HepG2 (cell line): ENCODE measurements at regions not wholly inside any gene's neighbourhood (a gene's known extent, or its start where the extent isn't known, plus 50 kb on each side); places are given as distances from the start of the nearest gene placed in this dataset.
"Not testable (repeated sequence)": the region's sequence is repeated elsewhere in the genome, so short reads cannot be mapped to it uniquely, and the experiment has no call there.

ENCODE experiments used
- ATAC-seq: fragments of 200-7000 bp; cut with Tn5 transposase; 3 replicates; pipeline ENCODE4 v1.9.1; 2020; ENCODE audit warnings: mild to moderate bottlenecking, moderate library complexity
- BruUV-seq: library from RNA; stranded (reverse); fragments of 400-500 nt; replicated peaks from 2 replicates; lab custom pipeline; 2021; lab: Mats Ljungman, UMichigan
- CTCF ChIA-PET: fragments of 300-600 bp; formaldehyde crosslinking; extraction: SDS; loops from one replicate; lab custom pipeline; 2021; ENCODE audit warnings: low total read pairs, inconsistent platforms, low intra/inter-chr PET ratio; lab: Yijun Ruan, JAX
- POLR2A ChIA-PET: fragments of 350-600 bp; sonication (Branson Sonifier 250); formaldehyde crosslinking; loops from one replicate; lab custom pipeline; 2020; ENCODE audit warnings: antibody characterized with exemption, inconsistent platforms; lab: Yijun Ruan, JAX
- DNase-seq: peaks from one replicate; pipeline ENCODE4 v3.0.0-alpha.2; 2015; ENCODE audit warnings: low spot score
- FAIRE-seq: peaks from 3 replicates; lab custom pipeline; 2011; peaks lifted over from hg19 to GRCh38; lab: Jason Lieb, UNC
- H2AFZ ChIP-seq: one replicate; pipeline ENCODE4 v1.6.1; 2011; ENCODE audit warnings: low read length, inconsistent platforms
- H3K27ac ChIP-seq: fragments of 300-600 bp; 3 replicates; pipeline ENCODE4 v1.8.0; 2011; ENCODE audit warnings: mixed run types, mild to moderate bottlenecking, mixed read lengths, low read length, inconsistent platforms; ENCODE audit not compliant: insufficient read depth; ENCODE audit errors: extremely low read length
- H3K27me3 ChIP-seq, 2 experiments: fragments of 200-600 bp in 1 of 2; 2 replicates in 1 of 2; 3 replicates in 1 of 2; pipeline versions ENCODE4 v1.6.0 to v1.8.0; 2011; ENCODE audit warnings: low read length in 2 of 2, mild to moderate bottlenecking in 2 of 2, moderate library complexity in 2 of 2, inconsistent platforms in 1 of 2; ENCODE audit not compliant: insufficient read depth in 2 of 2, control insufficient read depth in 1 of 2
- H3K36me3 ChIP-seq, 2 experiments: fragments of 200-600 bp in 1 of 2; replicated peaks in 1 of 2; 2 replicates in 1 of 2; 3 replicates in 1 of 2; pipeline versions ENCODE4 v1.5.1 to v1.8.0; 2011; ENCODE audit warnings: low read length in 2 of 2, inconsistent platforms in 1 of 2; ENCODE audit not compliant: insufficient read depth in 2 of 2, control insufficient read depth in 1 of 2
- H3K4me1 ChIP-seq: 2 replicates; pipeline ENCODE4 v1.5.1; 2012; ENCODE audit warnings: low read length, inconsistent platforms; ENCODE audit not compliant: insufficient read depth
- H3K4me2 ChIP-seq: 2 replicates; pipeline ENCODE4 v1.6.0; 2011; ENCODE audit warnings: low read depth, low read length, inconsistent platforms
- H3K4me3 ChIP-seq, 3 experiments: fragments of 200-600 bp in 1 of 3; sonication (generic), shearing (Covaris generic) in 1 of 3; replicated peaks in 1 of 3; 2 replicates each; pipeline ENCODE4 v1.5.1; 2011 to 2016; ENCODE audit warnings: low read length in 3 of 3, inconsistent platforms in 2 of 3, low read depth in 2 of 3, mild to moderate bottlenecking in 2 of 3, control low read depth in 1 of 3, mixed read lengths in 1 of 3; ENCODE audit not compliant: insufficient read depth in 1 of 3
- H3K79me2 ChIP-seq: one replicate; pipeline ENCODE4 v1.6.1; 2011; ENCODE audit warnings: low read length, inconsistent platforms; ENCODE audit not compliant: insufficient read depth
- H3K9ac ChIP-seq: 2 replicates; pipeline ENCODE4 v1.6.0; 2011; ENCODE audit warnings: mild to moderate bottlenecking, low read depth, low read length, inconsistent platforms; ENCODE audit not compliant: insufficient read depth
- H3K9me3 ChIP-seq: 2 replicates; pipeline ENCODE4 v1.5.1; 2012; ENCODE audit warnings: mild to moderate bottlenecking, low read length
- H4K20me1 ChIP-seq: 2 replicates; pipeline ENCODE4 v1.6.0; 2011; ENCODE audit warnings: inconsistent platforms, mild to moderate bottlenecking, low read length, moderate library complexity; ENCODE audit not compliant: insufficient read depth
- WGBS: methylation state at CpG from one replicate; pipeline ENCODE4 v1.1.6; 2017; ENCODE audit warnings: low lambda C conversion rate; 5-methylcytosine and 5-hydroxymethylcytosine counted together
- in situ Hi-C: cut with HindIII; loops from 2 replicates; pipeline ENCODE4 v1.10.0; 2017; ENCODE audit warnings: low pct_unique_long_range_greater_than_20kb; ENCODE audit not compliant: extremely low pct_ligation_motif_present
- intact Hi-C: fragments of 100-400 bp; cut with micrococcal nuclease; formaldehyde crosslinking; loops from one replicate; pipeline ENCODE4 v1.10.0; 2022; ENCODE audit not compliant: unreplicated experiment
- TF ChIP-seq, protein P1 (sequence below): sonication (generic); formaldehyde crosslinking; IDR thresholded peaks from 2 replicates; pipeline ENCODE4 v1.4.0; 2020; ENCODE audit warnings: missing genetic modification reagents
- TF ChIP-seq, protein P2 (sequence below): fragments of 450-650 bp; IDR thresholded peaks from 2 replicates; pipeline ENCODE4 v1.6.1; 2016
- TF ChIP-seq, protein P3 (sequence below): sonication (generic); formaldehyde crosslinking; conservative IDR thresholded peaks from 2 replicates; pipeline ENCODE4 v1.8.0; 2022; ENCODE audit warnings: missing genetic modification reagents

DNA sequence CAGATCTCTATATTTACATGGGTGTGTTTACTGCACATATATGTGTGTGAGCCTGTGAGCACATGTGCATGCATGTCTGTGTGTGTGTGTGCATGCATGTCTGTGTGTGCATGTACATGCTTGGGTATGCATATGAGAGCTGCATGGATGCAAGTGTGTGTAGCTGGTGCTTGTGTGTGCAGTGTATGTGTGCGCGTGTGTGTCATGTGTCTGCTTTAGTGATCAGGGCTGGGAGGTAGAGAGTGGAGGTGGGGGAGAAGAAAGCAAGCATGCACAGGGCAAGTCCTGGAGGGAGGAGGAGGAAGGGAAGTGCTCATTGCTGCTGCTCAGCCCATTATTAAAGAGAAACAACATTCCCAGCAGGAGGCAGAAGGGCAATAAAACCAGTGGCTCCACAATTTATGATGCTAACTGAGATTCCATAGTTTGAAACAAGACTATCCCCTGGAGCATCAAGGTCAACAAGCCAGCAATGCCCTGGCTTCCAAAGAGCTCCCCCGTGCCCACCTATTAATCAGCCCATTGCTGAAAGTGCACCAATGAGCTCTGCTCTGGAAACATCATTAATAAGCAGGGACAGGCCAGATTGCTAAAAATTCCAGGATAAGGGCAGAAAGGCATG is 414.0 kb downstream of the MAFB start:
- no peak overlapping the region for H3K9ac ChIP-seq
- no peak for FAIRE-seq
- CTCF ChIA-PET, result no interaction called here
- no peak for ATAC-seq
- no peak overlapping the region for H2AFZ ChIP-seq
- no TSS peak for BruUV-seq
- no peak overlapping the region for H3K27ac ChIP-seq
- POLR2A ChIA-PET, result no interaction called here
- DNase-seq, result no peak
- H3K36me3 ChIP-seq, result no peaks in the 10 kb centered on the region
- no peaks in the 10 kb centered on the region for H3K4me1 ChIP-seq
- intact Hi-C loops (no loop called here), in situ Hi-C loops (no loop called here)
- no peaks in the 10 kb centered on the region for H3K79me2 ChIP-seq
- no peak overlapping the region for H3K4me2 ChIP-seq
- 31% methylated on average over 3 of the region's 3 CpGs for WGBS
- H3K4me3 ChIP-seq, result no peak overlapping the region
- no peaks in the 10 kb centered on the region for H3K9me3 ChIP-seq
- H4K20me1 ChIP-seq, result no peaks in the 10 kb centered on the region
- no peaks in the 10 kb centered on the region for H3K27me3 ChIP-seq
- TF ChIP-seq, protein P1, sequence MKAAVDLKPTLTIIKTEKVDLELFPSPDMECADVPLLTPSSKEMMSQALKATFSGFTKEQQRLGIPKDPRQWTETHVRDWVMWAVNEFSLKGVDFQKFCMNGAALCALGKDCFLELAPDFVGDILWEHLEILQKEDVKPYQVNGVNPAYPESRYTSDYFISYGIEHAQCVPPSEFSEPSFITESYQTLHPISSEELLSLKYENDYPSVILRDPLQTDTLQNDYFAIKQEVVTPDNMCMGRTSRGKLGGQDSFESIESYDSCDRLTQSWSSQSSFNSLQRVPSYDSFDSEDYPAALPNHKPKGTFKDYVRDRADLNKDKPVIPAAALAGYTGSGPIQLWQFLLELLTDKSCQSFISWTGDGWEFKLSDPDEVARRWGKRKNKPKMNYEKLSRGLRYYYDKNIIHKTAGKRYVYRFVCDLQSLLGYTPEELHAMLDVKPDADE, result no peak
- TF ChIP-seq, protein P2, sequence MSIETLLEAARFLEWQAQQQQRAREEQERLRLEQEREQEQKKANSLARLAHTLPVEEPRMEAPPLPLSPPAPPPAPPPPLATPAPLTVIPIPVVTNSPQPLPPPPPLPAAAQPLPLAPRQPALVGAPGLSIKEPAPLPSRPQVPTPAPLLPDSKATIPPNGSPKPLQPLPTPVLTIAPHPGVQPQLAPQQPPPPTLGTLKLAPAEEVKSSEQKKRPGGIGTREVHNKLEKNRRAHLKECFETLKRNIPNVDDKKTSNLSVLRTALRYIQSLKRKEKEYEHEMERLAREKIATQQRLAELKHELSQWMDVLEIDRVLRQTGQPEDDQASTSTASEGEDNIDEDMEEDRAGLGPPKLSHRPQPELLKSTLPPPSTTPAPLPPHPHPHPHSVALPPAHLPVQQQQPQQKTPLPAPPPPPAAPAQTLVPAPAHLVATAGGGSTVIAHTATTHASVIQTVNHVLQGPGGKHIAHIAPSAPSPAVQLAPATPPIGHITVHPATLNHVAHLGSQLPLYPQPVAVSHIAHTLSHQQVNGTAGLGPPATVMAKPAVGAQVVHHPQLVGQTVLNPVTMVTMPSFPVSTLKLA, result 0 out of 2 replicates have a peak, but pooled peaks have one; percentile 7
- TF ChIP-seq, protein P3, sequence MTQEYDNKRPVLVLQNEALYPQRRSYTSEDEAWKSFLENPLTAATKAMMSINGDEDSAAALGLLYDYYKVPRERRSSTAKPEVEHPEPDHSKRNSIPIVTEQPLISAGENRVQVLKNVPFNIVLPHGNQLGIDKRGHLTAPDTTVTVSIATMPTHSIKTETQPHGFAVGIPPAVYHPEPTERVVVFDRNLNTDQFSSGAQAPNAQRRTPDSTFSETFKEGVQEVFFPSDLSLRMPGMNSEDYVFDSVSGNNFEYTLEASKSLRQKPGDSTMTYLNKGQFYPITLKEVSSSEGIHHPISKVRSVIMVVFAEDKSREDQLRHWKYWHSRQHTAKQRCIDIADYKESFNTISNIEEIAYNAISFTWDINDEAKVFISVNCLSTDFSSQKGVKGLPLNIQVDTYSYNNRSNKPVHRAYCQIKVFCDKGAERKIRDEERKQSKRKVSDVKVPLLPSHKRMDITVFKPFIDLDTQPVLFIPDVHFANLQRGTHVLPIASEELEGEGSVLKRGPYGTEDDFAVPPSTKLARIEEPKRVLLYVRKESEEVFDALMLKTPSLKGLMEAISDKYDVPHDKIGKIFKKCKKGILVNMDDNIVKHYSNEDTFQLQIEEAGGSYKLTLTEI, result no peak
- TF ChIP-seq, all 625 proteins: peak for 1

DNA sequence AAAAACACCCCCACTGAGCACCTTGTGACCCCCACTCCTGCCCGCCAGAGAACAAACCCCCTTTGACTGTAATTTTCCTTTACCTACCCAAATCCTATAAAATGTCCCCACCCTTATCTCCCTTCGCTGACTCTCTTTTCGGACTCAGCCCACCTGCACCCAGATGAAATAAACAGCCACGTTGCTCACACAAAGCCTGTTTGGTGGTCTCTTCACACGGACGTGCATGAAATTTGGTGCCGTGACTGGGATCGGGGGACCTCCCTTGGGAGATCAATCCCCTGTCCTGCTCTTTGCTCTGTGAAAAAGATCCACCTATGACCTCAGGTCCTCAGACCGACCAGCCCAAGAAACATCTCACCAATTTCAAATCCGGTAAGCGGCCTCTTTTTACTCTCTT is 419.8 kb downstream of the MAFB start:
- in situ Hi-C loops, POLR2A ChIA-PET, ATAC-seq, H3K9me3 ChIP-seq, H4K20me1 ChIP-seq, FAIRE-seq, H3K4me2 ChIP-seq, H3K36me3 ChIP-seq, H3K79me2 ChIP-seq, DNase-seq, BruUV-seq, H2AFZ ChIP-seq, H3K9ac ChIP-seq, H3K27ac ChIP-seq, H3K4me3 ChIP-seq, H3K4me1 ChIP-seq, H3K27me3 ChIP-seq: not testable (repeated sequence)
- CTCF ChIA-PET, result interaction anchor here (1.1 kb wide), 1 partner anchor 421 kb away, joined by 3 read pairs; no protein-coding TSS in a partner anchor
- intact Hi-C loops, result loop anchor here (5.0 kb wide), 1 partner anchor 678 kb away; no protein-coding TSS in a partner anchor
- 11% methylated on average over 11 of the region's 11 CpGs for WGBS
